ENCODE measurements at regions not wholly inside any gene's neighbourhood (a gene's known extent, or its start where the extent isn't known, plus 50 kb on each side); places are given as distances from the start of the nearest gene placed in this dataset.
A peak's percentile ranks its signal among the peaks of the same experiment; 100 is the strongest.

- Histone ChIP-seq H3K36me3 (ENCODE audit: control insufficient read depth, insufficient read depth, low read length) (no peaks in the 10 kb centered on the region), H3K4me1 (ENCODE audit: control insufficient read depth, insufficient read depth, low read length) (no peaks in the 10 kb centered on the region), H3K27me3 (ENCODE audit: control insufficient read depth, insufficient read depth, low read length) (no peaks in the 10 kb centered on the region), H3K9ac (ENCODE audit: low read length) (no peak overlapping the region), H3K27ac (ENCODE audit: low read depth, low read length) (no peak overlapping the region), H3K9me3 (ENCODE audit: control insufficient read depth, insufficient read depth, low read depth, low read length) (peaks cover 17% of the 10 kb centered on the region), H3K4me3 (ENCODE audit: low read depth, low read length) (no peak overlapping the region)
Observed at GRCh38 chr5:164772122-164772521, 1266.7 kb downstream of the MAT2B start.

DNA sequence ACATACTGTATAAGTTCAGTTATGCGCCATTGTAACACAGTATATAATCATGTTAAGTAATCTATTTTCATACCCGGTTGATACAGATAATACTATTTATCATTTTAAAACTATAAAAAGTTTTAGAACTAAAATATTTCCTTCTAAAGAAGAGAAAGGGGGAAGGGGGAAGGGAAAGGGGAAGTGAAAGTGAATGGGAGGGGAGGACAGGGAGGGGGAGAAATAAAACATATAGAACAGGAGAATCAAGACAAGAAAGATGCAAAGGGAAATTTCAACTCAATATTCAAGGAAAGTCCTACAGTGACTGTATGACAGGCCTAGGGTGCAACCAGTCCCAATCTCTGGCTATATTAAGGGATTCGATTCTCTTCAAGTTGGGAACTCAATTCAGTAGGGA is 1278.8 kb downstream of the MAT2B start:
- no peaks in the 10 kb centered on the region for H3K36me3 ChIP-seq (ENCODE audit: control insufficient read depth, insufficient read depth, low read length)
- H3K9ac ChIP-seq (ENCODE audit: low read length) = no peak overlapping the region
- H3K9me3 ChIP-seq (ENCODE audit: control insufficient read depth, insufficient read depth, low read depth, low read length) = no peaks in the 10 kb centered on the region
- H3K27me3 ChIP-seq (ENCODE audit: control insufficient read depth, insufficient read depth, low read length) = no peaks in the 10 kb centered on the region
- H3K4me1 ChIP-seq (ENCODE audit: control insufficient read depth, insufficient read depth, low read length) = no peaks in the 10 kb centered on the region
- H3K27ac ChIP-seq (ENCODE audit: low read depth, low read length) = no peak overlapping the region
- no peak overlapping the region for H3K4me3 ChIP-seq (ENCODE audit: low read depth, low read length)

- Histone ChIP-seq H3K9ac (ENCODE audit: low read length) (no peak overlapping the region), H3K4me1 (ENCODE audit: control insufficient read depth, insufficient read depth, low read length) (no peaks in the 10 kb centered on the region; the same call in 1 of the 2 replicates), H3K9me3 (ENCODE audit: control insufficient read depth, insufficient read depth, low read depth, low read length) (peaks cover 33% of the 10 kb centered on the region), H3K27me3 (ENCODE audit: control insufficient read depth, insufficient read depth, low read length) (no peaks in the 10 kb centered on the region), H3K27ac (ENCODE audit: low read depth, low read length) (no peak overlapping the region), H3K36me3 (ENCODE audit: control insufficient read depth, insufficient read depth, low read length) (no peaks in the 10 kb centered on the region), H3K4me3 (ENCODE audit: low read depth, low read length) (no peak overlapping the region)
Observed at GRCh38 chr5:164798110-164798509, 1292.7 kb downstream of the MAT2B start.

DNA sequence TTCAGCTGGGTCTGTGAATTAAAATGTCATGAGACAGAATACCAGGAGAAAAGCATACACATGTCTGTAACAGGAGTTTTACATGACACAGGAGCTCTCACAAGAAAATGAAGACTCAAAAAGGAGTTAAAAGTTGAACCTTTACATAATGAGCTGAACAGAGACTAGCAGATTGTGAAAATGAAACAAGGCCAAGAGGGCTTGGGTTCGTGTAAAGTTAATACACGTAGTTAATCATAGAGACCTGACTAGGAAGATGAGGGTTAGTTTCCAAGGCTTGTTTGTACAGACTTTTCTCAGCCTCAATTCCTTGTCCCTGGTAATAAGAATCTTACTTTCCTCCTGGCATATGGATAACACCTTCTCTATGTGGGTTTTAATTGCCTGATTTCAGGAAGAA is 1294.0 kb downstream of the MAT2B start:
- no peaks in the 10 kb centered on the region for H3K36me3 ChIP-seq (ENCODE audit: control insufficient read depth, insufficient read depth, low read length)
- H3K27me3 ChIP-seq (ENCODE audit: control insufficient read depth, insufficient read depth, low read length) = no peaks in the 10 kb centered on the region
- peaks cover 35% of the 10 kb centered on the region for H3K9me3 ChIP-seq (ENCODE audit: control insufficient read depth, insufficient read depth, low read depth, low read length)
- no peak overlapping the region for H3K27ac ChIP-seq (ENCODE audit: low read depth, low read length)
- H3K9ac ChIP-seq (ENCODE audit: low read length) = no peak overlapping the region
- H3K4me1 ChIP-seq (ENCODE audit: control insufficient read depth, insufficient read depth, low read length) = no peaks in the 10 kb centered on the region; the same call in 1 of the 2 replicates
- H3K4me3 ChIP-seq (ENCODE audit: low read depth, low read length) = no peak overlapping the region

- H3K36me3 ChIP-seq (ENCODE audit: control insufficient read depth, insufficient read depth, low read length) = no peaks in the 10 kb centered on the region
- no peak overlapping the region for H3K4me3 ChIP-seq (ENCODE audit: low read depth, low read length)
- H3K4me1 ChIP-seq (ENCODE audit: control insufficient read depth, insufficient read depth, low read length) = no peaks in the 10 kb centered on the region; the same call in 1 of the 2 replicates
- H3K9ac ChIP-seq (ENCODE audit: low read length) = no peak overlapping the region
- no peak overlapping the region for H3K27ac ChIP-seq (ENCODE audit: low read depth, low read length)
- H3K27me3 ChIP-seq (ENCODE audit: control insufficient read depth, insufficient read depth, low read length) = no peaks in the 10 kb centered on the region
- peaks cover 35% of the 10 kb centered on the region for H3K9me3 ChIP-seq (ENCODE audit: control insufficient read depth, insufficient read depth, low read depth, low read length)
Observed at GRCh38 chr5:164801910-164802309, 1296.5 kb downstream of the MAT2B start.

DNA sequence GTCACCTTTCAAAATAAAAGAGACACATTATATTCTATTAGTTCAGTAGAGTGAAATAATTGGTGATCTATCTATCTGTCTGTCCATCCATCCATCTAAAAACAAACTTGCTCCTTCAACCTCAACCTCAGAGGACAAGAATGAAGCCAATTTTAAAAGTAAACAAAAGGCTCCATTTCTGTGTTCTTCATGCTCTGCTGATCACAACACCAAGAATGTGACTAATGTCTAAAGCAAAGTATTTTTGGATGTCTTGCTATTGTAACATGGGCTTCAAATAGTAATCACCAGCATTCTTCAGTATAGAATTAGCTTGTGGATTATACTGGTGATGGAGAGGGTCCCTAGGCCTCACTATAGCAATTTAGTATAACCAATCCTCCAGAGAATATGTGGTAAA is 1304.4 kb downstream of the MAT2B start:
- Histone ChIP-seq H3K27ac (ENCODE audit: low read depth, low read length) (no peak overlapping the region), H3K4me3 (ENCODE audit: low read depth, low read length) (no peak overlapping the region), H3K27me3 (ENCODE audit: control insufficient read depth, insufficient read depth, low read length) (no peaks in the 10 kb centered on the region), H3K9ac (ENCODE audit: low read length) (no peak overlapping the region), H3K36me3 (ENCODE audit: control insufficient read depth, insufficient read depth, low read length) (no peaks in the 10 kb centered on the region), H3K4me1 (ENCODE audit: control insufficient read depth, insufficient read depth, low read length) (no peaks in the 10 kb centered on the region), H3K9me3 (ENCODE audit: control insufficient read depth, insufficient read depth, low read depth, low read length) (no peaks in the 10 kb centered on the region)

DNA sequence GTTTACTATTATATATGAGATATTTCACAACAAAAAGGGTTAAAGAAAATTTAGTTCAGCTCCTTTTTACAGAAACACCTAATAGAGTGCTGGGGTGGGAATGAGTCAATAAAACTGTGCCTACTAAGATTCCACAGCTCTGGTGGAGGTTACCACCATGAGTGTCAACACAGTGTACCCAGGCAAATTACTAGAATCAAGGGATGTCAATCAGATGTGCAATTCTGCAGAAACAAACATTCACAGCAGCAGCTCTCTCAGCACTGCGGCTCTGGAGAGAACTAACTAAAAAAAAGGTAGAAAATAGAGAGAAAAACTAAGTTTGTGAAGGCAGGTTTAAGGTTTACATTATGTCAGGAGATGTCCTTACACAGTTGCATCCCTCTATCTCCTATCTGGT is 1313.0 kb downstream of the MAT2B start:
- Histone ChIP-seq H3K36me3 (ENCODE audit: control insufficient read depth, insufficient read depth, low read length) (no peaks in the 10 kb centered on the region), H3K9ac (ENCODE audit: low read length) (no peak overlapping the region), H3K27ac (ENCODE audit: low read depth, low read length) (no peak overlapping the region), H3K4me1 (ENCODE audit: control insufficient read depth, insufficient read depth, low read length) (no peaks in the 10 kb centered on the region), H3K4me3 (ENCODE audit: low read depth, low read length) (no peak overlapping the region), H3K27me3 (ENCODE audit: control insufficient read depth, insufficient read depth, low read length) (no peaks in the 10 kb centered on the region), H3K9me3 (ENCODE audit: control insufficient read depth, insufficient read depth, low read depth, low read length) (no peaks in the 10 kb centered on the region)

- Histone ChIP-seq H3K4me3 (ENCODE audit: low read depth, low read length) (no peak overlapping the region), H3K9ac (ENCODE audit: low read length) (no peak overlapping the region), H3K36me3 (ENCODE audit: control insufficient read depth, insufficient read depth, low read length) (no peaks in the 10 kb centered on the region), H3K27me3 (ENCODE audit: control insufficient read depth, insufficient read depth, low read length) (no peaks in the 10 kb centered on the region), H3K4me1 (ENCODE audit: control insufficient read depth, insufficient read depth, low read length) (no peaks in the 10 kb centered on the region), H3K27ac (ENCODE audit: low read depth, low read length) (no peak overlapping the region), H3K9me3 (ENCODE audit: control insufficient read depth, insufficient read depth, low read depth, low read length) (no peaks in the 10 kb centered on the region)
Observed at GRCh38 chr5:164824671-164825070, 1319.3 kb downstream of the MAT2B start.

DNA sequence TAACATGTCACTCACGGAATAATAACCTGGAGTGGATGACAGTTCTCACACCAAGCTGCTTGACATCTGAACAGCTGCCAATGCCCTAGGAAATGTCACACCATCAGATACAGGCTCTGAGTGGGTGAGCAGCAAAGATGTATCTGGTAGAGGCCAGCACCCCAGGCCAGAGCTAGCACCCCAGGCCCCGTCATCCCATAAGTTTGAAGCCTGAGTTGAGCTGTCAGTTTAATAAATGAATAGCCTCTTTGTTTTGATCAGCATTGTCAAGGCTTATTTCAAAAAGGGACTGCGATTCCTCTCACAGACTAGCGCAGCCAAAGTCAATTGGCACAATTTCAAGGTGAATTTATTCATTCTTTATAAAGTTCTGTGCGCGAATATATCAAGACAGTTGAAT is 1327.1 kb downstream of the MAT2B start:
- H3K4me1 ChIP-seq (ENCODE audit: control insufficient read depth, insufficient read depth, low read length) = peaks cover 14% of the 10 kb centered on the region
- no peaks in the 10 kb centered on the region for H3K9me3 ChIP-seq (ENCODE audit: control insufficient read depth, insufficient read depth, low read depth, low read length)
- no peaks in the 10 kb centered on the region for H3K27me3 ChIP-seq (ENCODE audit: control insufficient read depth, insufficient read depth, low read length)
- H3K9ac ChIP-seq (ENCODE audit: low read length) = no peak overlapping the region
- no peaks in the 10 kb centered on the region for H3K36me3 ChIP-seq (ENCODE audit: control insufficient read depth, insufficient read depth, low read length)
- no peak overlapping the region for H3K4me3 ChIP-seq (ENCODE audit: low read depth, low read length)
- H3K27ac ChIP-seq (ENCODE audit: low read depth, low read length) = no peak overlapping the region

DNA sequence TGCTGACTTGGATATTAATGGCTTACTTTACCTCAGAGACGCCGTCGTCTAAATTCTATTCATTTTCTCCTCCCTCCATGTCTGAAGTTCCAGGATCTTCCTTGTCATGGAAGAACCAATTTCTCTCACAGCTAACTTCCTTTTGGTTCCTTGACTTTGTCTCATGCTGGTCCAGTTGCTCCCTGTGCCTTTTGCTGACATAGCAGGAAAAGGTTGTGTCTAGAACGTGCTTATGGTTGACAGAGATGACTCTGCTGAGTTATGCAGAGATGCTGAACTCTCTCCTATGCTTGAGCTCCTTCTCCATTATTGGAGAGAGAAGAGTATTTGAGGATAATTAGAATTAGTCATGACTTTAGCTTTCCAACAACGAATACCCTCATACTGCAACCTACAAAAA is 1338.9 kb downstream of the MAT2B start:
- Histone ChIP-seq H3K27ac (ENCODE audit: low read depth, low read length) (no peak overlapping the region), H3K4me3 (ENCODE audit: low read depth, low read length) (no peak overlapping the region), H3K9ac (ENCODE audit: low read length) (no peak overlapping the region), H3K9me3 (ENCODE audit: control insufficient read depth, insufficient read depth, low read depth, low read length) (no peaks in the 10 kb centered on the region), H3K4me1 (ENCODE audit: control insufficient read depth, insufficient read depth, low read length) (no peaks in the 10 kb centered on the region), H3K36me3 (ENCODE audit: control insufficient read depth, insufficient read depth, low read length) (no peaks in the 10 kb centered on the region), H3K27me3 (ENCODE audit: control insufficient read depth, insufficient read depth, low read length) (no peaks in the 10 kb centered on the region)

GRCh38 chr5:164860896-164861295 is 1355.5 kb downstream of the MAT2B start:
- H3K9ac ChIP-seq (ENCODE audit: low read length) = no peak overlapping the region
- no peaks in the 10 kb centered on the region for H3K27me3 ChIP-seq (ENCODE audit: control insufficient read depth, insufficient read depth, low read length)
- no peaks in the 10 kb centered on the region for H3K9me3 ChIP-seq (ENCODE audit: control insufficient read depth, insufficient read depth, low read depth, low read length)
- no peak overlapping the region for H3K4me3 ChIP-seq (ENCODE audit: low read depth, low read length)
- peaks cover 8% of the 10 kb centered on the region for H3K4me1 ChIP-seq (ENCODE audit: control insufficient read depth, insufficient read depth, low read length)
- no peaks in the 10 kb centered on the region for H3K36me3 ChIP-seq (ENCODE audit: control insufficient read depth, insufficient read depth, low read length)
- peak overlapping the region; percentile 18; the same call in 1 of the 2 replicates for H3K27ac ChIP-seq (ENCODE audit: low read depth, low read length)

- no peaks in the 10 kb centered on the region for H3K27me3 ChIP-seq (ENCODE audit: control insufficient read depth, insufficient read depth, low read length)
Observed at GRCh38 chr5:164861610-164862009, 1356.2 kb downstream of the MAT2B start.

More at GRCh38 chr5:164861610-164862009, 1356.2 kb downstream of the MAT2B start:
- peaks cover 8% of the 10 kb centered on the region for H3K4me1 ChIP-seq (ENCODE audit: control insufficient read depth, insufficient read depth, low read length)
- peak overlapping the region; percentile 18; the same call in 1 of the 2 replicates for H3K27ac ChIP-seq (ENCODE audit: low read depth, low read length)
- H3K9me3 ChIP-seq (ENCODE audit: control insufficient read depth, insufficient read depth, low read depth, low read length) = no peaks in the 10 kb centered on the region
- H3K4me3 ChIP-seq (ENCODE audit: low read depth, low read length) = no peak overlapping the region
- no peaks in the 10 kb centered on the region for H3K36me3 ChIP-seq (ENCODE audit: control insufficient read depth, insufficient read depth, low read length)
- H3K9ac ChIP-seq (ENCODE audit: low read length) = no peak overlapping the region
